Thymus (tissue), 11 donors: ENCODE measurements at regions not wholly inside any gene's neighbourhood (a gene's known extent, or its start where the extent isn't known, plus 50 kb on each side); places are given as distances from the start of the nearest gene placed in this dataset.

ENCODE experiments used
- DNase-seq, 9 donors: peaks; one replicate each; pipeline ENCODE4 v3.0.0-alpha.2; 2013; ENCODE audit warnings: low spot score in 9 of 9, low read depth in 6 of 9, missing footprints in 1 of 9
- H3K27ac ChIP-seq, 2 donors: one replicate each; pipeline ENCODE4 v1.5.1; 2013; ENCODE audit warnings: control low read depth in 1 of 2, low read depth in 1 of 2, low read length in 1 of 2, mild to moderate bottlenecking in 1 of 2, moderate library complexity in 1 of 2
- H3K27me3 ChIP-seq, 2 donors: one replicate each; pipeline ENCODE4 v1.5.1; 2013; ENCODE audit warnings: low read length in 1 of 2; ENCODE audit not compliant: control insufficient read depth in 2 of 2, insufficient read depth in 1 of 2
- H3K36me3 ChIP-seq, 2 donors: one replicate each; pipeline ENCODE4 v1.5.1; 2013; ENCODE audit warnings: low read length in 1 of 2, mild to moderate bottlenecking in 1 of 2, moderate library complexity in 1 of 2; ENCODE audit not compliant: control insufficient read depth in 2 of 2, insufficient read depth in 2 of 2
- H3K4me1 ChIP-seq, 2 donors: one replicate each; pipeline ENCODE4 v1.5.1; 2013; ENCODE audit warnings: low read length in 2 of 2; ENCODE audit not compliant: control insufficient read depth in 2 of 2, insufficient read depth in 2 of 2
- H3K4me3 ChIP-seq, 2 donors: one replicate each; pipeline ENCODE4 v1.5.1; 2013; ENCODE audit warnings: low read length in 2 of 2, control low read depth in 1 of 2, mild to moderate bottlenecking in 1 of 2
- H3K9me3 ChIP-seq, 2 donors: one replicate each; pipeline ENCODE4 v1.5.1; 2013; ENCODE audit warnings: low read length in 1 of 2, mild to moderate bottlenecking in 1 of 2; ENCODE audit not compliant: control insufficient read depth in 2 of 2, insufficient read depth in 1 of 2
- WGBS: extraction: QIAGEN DNeasy Blood & Tissue Kit; methylation state at CpG from one replicate; pipeline ENCODE4 v1.1.7; 2013; 5-methylcytosine and 5-hydroxymethylcytosine counted together
- donor health status: healthy.

DNA sequence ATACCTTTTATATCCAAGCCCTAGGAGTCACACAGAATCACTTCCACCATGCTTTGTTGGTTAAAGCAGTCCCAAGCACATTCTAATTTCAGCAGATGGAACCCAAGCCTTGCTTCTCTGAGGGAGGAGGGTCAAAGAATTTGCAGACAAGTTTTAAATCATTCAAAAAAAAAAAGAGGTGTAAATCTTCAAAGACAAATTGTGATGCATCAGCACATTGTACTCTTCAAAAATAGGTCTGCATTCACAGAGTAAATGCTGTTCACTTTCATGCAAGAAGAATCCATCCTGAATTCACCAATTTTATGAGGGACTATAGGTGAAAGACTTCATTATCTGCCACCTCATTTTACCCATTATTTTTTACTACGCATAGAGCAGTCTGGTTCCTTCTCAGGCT, 321.8 kb upstream of the PRDM1 start:
- Histone ChIP-seq H3K4me3 (no peak overlapping the region), H3K27me3 (no peaks in the 10 kb centered on the region), H3K36me3 (no peaks in the 10 kb centered on the region), H3K9me3 (no peaks in the 10 kb centered on the region), H3K4me1 (no peaks in the 10 kb centered on the region), H3K27ac (no peak overlapping the region)
- DNase-seq, result no peak
- WGBS, result 99% methylated on average over 1 of the region's 1 CpG

DNA sequence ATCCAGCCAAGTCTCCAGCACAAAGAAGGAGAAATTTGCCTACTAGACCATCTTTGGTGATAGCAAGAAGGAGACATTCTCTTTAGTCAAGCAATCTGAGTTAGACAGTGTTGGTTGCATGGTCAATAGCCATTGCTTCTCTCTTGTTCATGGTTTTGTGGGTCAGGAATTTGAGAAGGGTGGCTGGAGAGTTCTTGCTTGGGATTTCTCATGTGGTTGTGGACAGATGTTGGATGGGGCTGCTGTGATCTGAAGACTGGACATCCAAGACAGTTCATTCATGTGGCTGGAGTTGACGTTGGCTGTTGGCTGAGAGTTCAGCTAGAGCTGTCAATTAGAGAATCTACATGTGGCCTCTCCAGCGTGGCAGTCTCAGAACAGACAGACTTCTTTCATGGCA, 322.3 kb upstream of the PRDM1 start:
- no peaks in the 10 kb centered on the region for H3K27me3 ChIP-seq
- WGBS, result 96% methylated on average over 2 of the region's 2 CpGs
- H3K27ac ChIP-seq, result no peak overlapping the region
- no peaks in the 10 kb centered on the region for H3K36me3 ChIP-seq
- H3K4me1 ChIP-seq, result no peaks in the 10 kb centered on the region
- no peak overlapping the region for H3K4me3 ChIP-seq
- H3K9me3 ChIP-seq, result no peaks in the 10 kb centered on the region
- no peak for DNase-seq

DNA sequence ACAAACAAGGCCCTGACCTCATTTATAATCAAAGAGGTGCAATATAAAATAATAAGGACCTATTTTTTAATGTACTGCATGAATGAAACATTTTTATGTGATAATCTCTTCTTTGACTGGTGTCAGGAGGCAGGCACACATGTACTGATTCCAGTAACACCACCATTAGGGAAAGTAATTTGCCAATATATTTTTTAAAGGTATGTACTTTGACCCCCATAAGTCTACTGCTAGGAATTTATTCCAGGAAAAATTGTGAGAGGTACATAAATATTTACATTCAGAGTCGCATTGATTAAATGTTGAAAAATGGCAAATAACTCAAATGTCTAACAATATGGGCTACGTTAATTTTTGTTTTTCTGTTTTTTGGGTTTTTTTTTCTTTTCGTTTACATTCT, 325.4 kb upstream of the PRDM1 start:
- H3K36me3 ChIP-seq, result no peaks in the 10 kb centered on the region
- WGBS, result 98% methylated on average over 3 of the region's 3 CpGs
- no peaks in the 10 kb centered on the region for H3K4me1 ChIP-seq
- no peak overlapping the region for H3K27ac ChIP-seq
- no peak overlapping the region for H3K4me3 ChIP-seq
- no peaks in the 10 kb centered on the region for H3K27me3 ChIP-seq
- no peak for DNase-seq
- H3K9me3 ChIP-seq, result no peaks in the 10 kb centered on the region

DNA sequence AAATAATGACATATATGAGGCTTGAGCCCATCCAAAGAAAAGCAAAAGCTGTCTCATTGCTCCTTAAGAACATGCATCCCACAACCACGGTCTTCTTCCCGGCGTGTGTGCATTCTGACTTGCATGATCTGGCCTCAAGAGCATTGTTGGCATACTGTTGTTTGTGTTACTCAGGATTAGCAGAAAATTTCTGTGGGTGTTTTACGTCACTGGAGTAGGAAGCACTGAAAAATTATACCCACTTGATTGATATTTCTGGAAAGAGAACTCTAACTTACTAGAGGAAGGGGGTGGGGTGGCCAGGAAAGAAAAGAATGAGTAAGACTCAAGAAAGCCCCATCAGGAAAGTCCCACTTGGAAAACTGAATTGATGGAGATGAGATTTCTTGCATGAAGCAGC, 326.2 kb upstream of the PRDM1 start:
- DNase-seq, result no peak
- 93% methylated on average over 4 of the region's 4 CpGs for WGBS
- Histone ChIP-seq H3K4me3 (no peak overlapping the region), H3K9me3 (no peaks in the 10 kb centered on the region), H3K27me3 (no peaks in the 10 kb centered on the region), H3K36me3 (no peaks in the 10 kb centered on the region), H3K27ac (no peak overlapping the region), H3K4me1 (no peaks in the 10 kb centered on the region)

DNA sequence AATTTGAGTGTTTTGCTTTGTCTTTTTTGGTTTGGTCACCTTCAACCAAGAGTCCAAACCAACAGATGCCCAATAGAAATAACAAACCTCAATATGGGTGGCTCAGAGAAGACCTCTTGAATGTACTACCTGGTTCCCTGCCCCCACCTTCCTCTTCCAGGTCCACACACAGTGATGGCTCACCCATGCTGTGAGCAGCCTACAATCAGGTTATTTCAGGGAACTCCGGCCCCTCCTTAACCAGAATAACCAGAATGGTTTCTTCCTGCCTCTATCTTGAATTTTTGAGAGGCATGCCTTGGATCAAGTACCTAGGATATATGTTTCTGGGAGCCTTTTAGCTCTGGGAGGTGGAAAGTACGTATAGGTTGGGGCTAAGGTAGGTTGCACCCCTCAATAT, 327.1 kb upstream of the PRDM1 start:
- no peaks in the 10 kb centered on the region for H3K9me3 ChIP-seq
- H3K4me1 ChIP-seq, result no peaks in the 10 kb centered on the region
- H3K27me3 ChIP-seq, result no peaks in the 10 kb centered on the region
- DNase-seq, result no peak
- 96% methylated on average over 2 of the region's 2 CpGs for WGBS
- H3K27ac ChIP-seq, result no peak overlapping the region
- no peak overlapping the region for H3K4me3 ChIP-seq
- no peaks in the 10 kb centered on the region for H3K36me3 ChIP-seq

DNA sequence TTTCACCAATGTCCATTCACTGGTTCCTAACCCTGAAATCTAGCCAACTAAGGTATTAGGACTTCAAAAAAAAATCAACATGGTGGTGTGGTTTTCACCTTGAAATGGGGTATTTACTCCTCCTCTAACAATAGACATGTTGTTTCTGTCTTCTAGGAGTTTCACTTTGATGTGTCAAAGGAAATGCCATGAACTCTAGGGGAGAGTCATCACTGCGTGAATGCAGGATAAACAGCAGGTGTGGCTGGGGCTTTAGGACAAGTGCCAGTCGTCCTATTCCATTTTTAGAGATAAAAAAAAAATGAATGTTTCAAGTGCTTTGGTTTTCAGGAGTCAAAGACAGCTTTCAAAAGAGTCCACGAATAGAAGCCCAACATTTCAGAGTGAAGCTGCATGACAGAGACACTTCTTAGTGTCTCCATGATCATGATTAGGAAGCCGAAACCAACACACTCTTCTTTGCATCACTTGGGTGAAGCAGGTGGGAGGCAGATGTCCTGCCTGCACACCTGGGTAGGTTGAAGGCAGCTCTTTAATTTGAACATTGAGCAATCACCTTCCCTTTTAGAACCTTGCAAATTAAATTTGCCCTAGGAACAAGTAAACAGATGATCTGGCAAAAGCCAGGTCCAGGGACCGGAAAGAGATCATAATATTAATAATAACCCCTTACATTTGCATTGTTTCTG, 328.5 kb upstream of the PRDM1 start:
- H3K4me3 ChIP-seq, result no peak overlapping the region
- no peaks in the 10 kb centered on the region for H3K27me3 ChIP-seq
- no peaks in the 10 kb centered on the region for H3K9me3 ChIP-seq
- no peak overlapping the region for H3K27ac ChIP-seq
- no peaks in the 10 kb centered on the region for H3K36me3 ChIP-seq
- DNase-seq, result no peak
- no peaks in the 10 kb centered on the region for H3K4me1 ChIP-seq
- WGBS, result 56% methylated on average over 5 of the region's 5 CpGs

DNA sequence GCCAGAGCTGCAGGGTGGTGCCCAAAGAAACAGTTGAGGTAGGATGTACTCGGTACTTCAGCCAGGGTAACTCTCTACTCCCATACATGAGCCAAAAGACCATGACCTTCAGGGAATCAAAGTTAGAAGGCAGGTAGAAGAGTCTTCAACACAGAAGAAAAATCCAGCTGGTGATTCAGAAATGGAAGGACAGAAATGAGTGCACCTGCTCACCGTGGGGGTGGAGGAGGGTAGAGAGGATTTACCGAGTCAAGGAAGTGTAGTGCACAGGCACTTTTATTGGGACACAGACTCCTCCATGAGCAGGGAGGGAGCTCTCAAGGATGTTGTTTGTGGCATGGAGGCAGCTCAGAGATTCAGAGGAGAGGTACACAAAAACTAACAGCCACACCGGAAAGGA, 330.3 kb upstream of the PRDM1 start:
- Histone ChIP-seq H3K9me3 (no peaks in the 10 kb centered on the region), H3K4me3 (no peak overlapping the region), H3K27me3 (no peaks in the 10 kb centered on the region), H3K4me1 (no peaks in the 10 kb centered on the region), H3K27ac (no peak overlapping the region), H3K36me3 (no peaks in the 10 kb centered on the region)
- 95% methylated on average over 4 of the region's 4 CpGs for WGBS
- no peak for DNase-seq

DNA sequence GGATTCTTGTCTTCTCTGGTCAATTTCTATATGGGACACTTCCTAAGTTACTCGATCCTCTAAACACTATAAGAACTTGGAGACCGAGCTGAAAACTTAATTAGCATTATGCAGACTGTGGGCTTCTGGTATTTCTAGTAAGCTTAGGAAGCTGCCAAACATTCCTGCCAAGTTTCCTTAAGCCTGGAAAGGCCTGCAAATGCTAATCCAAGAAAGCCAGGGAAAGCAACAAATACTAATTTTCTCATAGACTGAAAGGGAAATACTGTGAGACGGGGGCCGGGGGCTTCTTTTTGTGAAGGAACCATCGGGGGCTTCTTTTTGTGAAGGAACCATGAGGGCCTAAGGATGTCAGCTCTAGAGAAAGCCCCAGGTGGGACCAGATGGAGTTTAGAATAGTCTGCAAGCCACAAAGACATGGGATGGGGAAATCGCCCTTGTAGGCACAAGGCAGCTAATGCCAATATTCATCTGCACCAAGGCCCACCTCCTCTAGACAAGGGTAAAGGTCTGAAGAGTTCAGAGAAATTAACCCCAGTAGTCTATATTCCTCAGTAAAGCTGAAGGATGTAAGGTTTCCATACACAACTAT, 332.4 kb upstream of the PRDM1 start:
- no peak for DNase-seq
- Histone ChIP-seq H3K4me3 (no peak overlapping the region), H3K36me3 (no peaks in the 10 kb centered on the region), H3K4me1 (no peaks in the 10 kb centered on the region), H3K27ac (no peak overlapping the region), H3K9me3 (no peaks in the 10 kb centered on the region), H3K27me3 (no peaks in the 10 kb centered on the region)
- WGBS, result 96% methylated on average over 6 of the region's 6 CpGs

DNA sequence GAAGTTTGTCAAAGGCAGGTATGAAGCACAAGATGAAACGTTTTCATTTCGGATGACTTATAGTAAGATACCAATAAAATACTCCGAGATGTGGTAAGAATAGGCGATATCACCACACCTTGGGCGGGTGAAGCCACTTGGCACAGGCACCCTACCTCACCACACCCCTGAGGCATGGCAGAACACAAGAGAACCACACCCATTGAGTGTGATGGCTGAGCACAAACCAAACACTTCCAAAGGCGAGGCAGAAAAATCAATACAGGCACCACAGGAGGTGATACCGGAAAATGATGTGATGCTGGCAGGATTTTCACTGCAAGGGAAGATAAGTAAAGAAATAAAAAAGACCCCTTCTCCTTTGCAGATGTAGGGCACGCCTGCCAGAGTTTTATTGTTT, 332.9 kb upstream of the PRDM1 start:
- WGBS, result 96% methylated on average over 8 of the region's 8 CpGs
- Histone ChIP-seq H3K36me3 (no peaks in the 10 kb centered on the region), H3K27me3 (no peaks in the 10 kb centered on the region), H3K4me3 (no peak overlapping the region), H3K4me1 (no peaks in the 10 kb centered on the region), H3K27ac (no peak overlapping the region), H3K9me3 (no peaks in the 10 kb centered on the region)
- no peak for DNase-seq
